Right atrium auricular region (tissue), 2 donors: ENCODE measurements at regions not wholly inside any gene's neighbourhood (a gene's known extent, or its start where the extent isn't known, plus 50 kb on each side); places are given as distances from the start of the nearest gene placed in this dataset.

Experiments
- DNase-seq: peaks from one replicate; pipeline ENCODE4 v3.0.0-alpha.2; 2019; ENCODE audit warnings: low spot score
- H3K27ac ChIP-seq, 2 donors: fragments of 200-600 bp; sonication (generic); 1 replicate in 1 of 2; 2 replicates in 1 of 2; pipeline ENCODE4 v1.5.1; 2016 to 2019
- H3K27me3 ChIP-seq, 2 donors: fragments of 200-600 bp; sonication (generic); one replicate each; pipeline versions ENCODE4 v1.5.1 to v1.6.0; 2017 to 2019
- H3K36me3 ChIP-seq: fragments of 200-600 bp; sonication (generic); one replicate; pipeline ENCODE4 v1.5.1; 2016
- H3K4me1 ChIP-seq, 2 donors: fragments of 200-600 bp; sonication (generic); one replicate each; pipeline versions ENCODE4 v1.5.1 to v1.6.0; 2017 to 2019
- H3K4me3 ChIP-seq, 2 donors: fragments of 200-600 bp; sonication (generic); 1 replicate in 1 of 2; 2 replicates in 1 of 2; pipeline ENCODE4 v1.5.1; 2017 to 2019; ENCODE audit warnings: mild to moderate bottlenecking in 1 of 2, moderate library complexity in 1 of 2
- H3K9me3 ChIP-seq, 2 donors: fragments of 200-600 bp; sonication (generic); one replicate each; pipeline ENCODE4 v1.5.1; 2019
- TF ChIP-seq, protein P1 (sequence below), 2 donors: fragments of 200-600 bp; sonication (generic); IDR thresholded peaks; one replicate each; pipeline ENCODE4 v1.5.1; 2019; ENCODE audit warnings: antibody characterized with exemption in 2 of 2

DNA sequence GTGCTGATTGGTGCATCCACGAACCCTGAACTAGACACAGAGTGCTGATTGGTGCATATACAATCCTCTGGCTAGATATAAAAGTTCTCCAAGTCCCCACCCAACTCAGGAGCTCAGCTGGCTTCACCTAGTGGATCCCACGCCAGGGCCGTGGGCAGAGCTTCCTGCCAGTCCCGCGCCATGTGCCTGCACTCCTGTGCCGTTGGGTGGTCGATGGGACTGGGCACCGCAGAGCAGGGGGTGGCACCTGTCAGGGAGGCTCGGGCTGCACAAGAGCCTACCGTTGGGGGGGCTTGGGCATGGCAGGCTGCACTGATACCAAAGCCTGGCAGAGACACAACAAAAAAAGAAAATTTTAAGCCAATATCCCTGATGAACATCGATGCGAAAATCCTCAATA lies 185.4 kb upstream of the ASCC3 start:
- TF ChIP-seq, protein P1, sequence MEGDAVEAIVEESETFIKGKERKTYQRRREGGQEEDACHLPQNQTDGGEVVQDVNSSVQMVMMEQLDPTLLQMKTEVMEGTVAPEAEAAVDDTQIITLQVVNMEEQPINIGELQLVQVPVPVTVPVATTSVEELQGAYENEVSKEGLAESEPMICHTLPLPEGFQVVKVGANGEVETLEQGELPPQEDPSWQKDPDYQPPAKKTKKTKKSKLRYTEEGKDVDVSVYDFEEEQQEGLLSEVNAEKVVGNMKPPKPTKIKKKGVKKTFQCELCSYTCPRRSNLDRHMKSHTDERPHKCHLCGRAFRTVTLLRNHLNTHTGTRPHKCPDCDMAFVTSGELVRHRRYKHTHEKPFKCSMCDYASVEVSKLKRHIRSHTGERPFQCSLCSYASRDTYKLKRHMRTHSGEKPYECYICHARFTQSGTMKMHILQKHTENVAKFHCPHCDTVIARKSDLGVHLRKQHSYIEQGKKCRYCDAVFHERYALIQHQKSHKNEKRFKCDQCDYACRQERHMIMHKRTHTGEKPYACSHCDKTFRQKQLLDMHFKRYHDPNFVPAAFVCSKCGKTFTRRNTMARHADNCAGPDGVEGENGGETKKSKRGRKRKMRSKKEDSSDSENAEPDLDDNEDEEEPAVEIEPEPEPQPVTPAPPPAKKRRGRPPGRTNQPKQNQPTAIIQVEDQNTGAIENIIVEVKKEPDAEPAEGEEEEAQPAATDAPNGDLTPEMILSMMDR (IDR thresholded peaks at IDR 0.05), result no peak
- H3K36me3 ChIP-seq, result no peaks in the 10 kb centered on the region
- no peaks in the 10 kb centered on the region for H3K4me1 ChIP-seq
- peaks cover 0 to 8% of the 10 kb centered on the region in 2 donors for H3K9me3 ChIP-seq
- no peak overlapping the region for H3K4me3 ChIP-seq
- H3K27ac ChIP-seq, result no peak overlapping the region
- no peak for DNase-seq
- no peaks in the 10 kb centered on the region for H3K27me3 ChIP-seq

DNA sequence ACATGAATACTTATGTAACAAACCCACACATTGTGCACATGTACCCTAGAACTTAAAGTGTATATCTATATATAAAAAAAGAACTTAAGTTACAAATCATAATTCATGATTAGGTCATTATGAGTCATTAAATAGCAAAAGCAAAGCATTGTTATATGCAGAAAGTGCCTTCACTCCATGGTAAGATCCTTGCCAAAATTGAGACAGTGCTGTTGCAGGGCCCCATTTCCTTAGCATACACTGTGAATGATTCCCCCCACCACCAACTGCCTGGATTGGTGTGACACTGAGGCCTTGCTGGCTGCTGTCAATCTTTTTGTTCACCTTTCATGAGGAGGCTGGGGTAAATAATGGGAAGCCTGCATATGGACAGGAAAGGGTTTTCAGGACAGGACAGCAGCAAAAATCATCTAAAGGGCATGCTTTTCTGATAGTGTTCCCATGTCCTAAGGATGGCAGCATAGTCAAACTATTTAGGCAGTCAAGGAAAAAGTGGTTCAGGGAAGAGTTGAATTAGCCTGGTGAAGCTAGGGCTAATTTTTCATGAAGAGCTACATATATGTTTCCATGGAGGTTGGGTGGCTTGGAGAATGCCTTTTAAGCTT lies 188.2 kb upstream of the ASCC3 start:
- H3K9me3 ChIP-seq, result peaks cover 0 to 8% of the 10 kb centered on the region in 2 donors

DNA sequence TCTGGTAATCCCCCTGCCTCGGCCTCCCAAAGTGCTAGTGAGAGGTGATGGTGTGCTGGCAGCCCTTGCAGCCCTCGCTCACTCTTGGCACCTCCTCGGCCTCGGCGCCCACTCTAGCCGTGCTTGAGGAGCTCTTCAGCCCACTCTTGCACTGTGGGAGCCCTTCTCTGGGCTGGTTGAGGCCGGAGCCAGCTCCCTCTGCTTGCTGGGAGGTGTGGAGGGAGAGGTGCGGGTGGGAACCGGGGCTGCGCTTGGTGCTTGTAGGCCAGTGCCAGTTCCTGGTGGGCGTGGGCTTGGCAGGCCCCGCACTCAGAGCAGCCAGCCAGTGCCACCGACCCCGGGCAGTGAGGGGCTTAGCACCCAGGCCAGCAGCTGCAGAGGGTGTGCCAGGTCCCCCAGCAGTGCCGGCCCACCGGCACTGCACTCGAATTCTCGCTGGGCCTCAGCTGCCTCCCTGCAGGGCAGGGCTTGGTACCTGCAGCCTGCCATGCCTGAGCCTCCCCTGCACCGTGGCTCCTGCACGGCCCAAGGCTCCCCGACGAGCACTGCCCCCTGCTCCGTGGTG lies 189.0 kb upstream of the ASCC3 start:
- Histone ChIP-seq H3K4me1 (no peaks in the 10 kb centered on the region), H3K4me3 (no peak overlapping the region), H3K27ac (no peak overlapping the region), H3K9me3 (peaks cover 0 to 8% of the 10 kb centered on the region in 2 donors), H3K36me3 (no peaks in the 10 kb centered on the region), H3K27me3 (no peaks in the 10 kb centered on the region)
- DNase-seq, result no peak
- TF ChIP-seq, protein P1 (IDR thresholded peaks at IDR 0.05), result no peak

More for the DNA sequence above, 188.2 kb upstream of the ASCC3 start:
- H3K4me3 ChIP-seq, result no peak overlapping the region
- TF ChIP-seq, protein P1 (IDR thresholded peaks at IDR 0.05), result no peak
- H3K27ac ChIP-seq, result no peak overlapping the region
- no peak for DNase-seq
- H3K4me1 ChIP-seq, result no peaks in the 10 kb centered on the region
- H3K36me3 ChIP-seq, result no peaks in the 10 kb centered on the region
- no peaks in the 10 kb centered on the region for H3K27me3 ChIP-seq

GRCh38 chr6:101077344-101077743 lies 196.2 kb upstream of the ASCC3 start:
- Histone ChIP-seq H3K4me3 (no peak overlapping the region), H3K9me3 (peaks cover 0 to 13% of the 10 kb centered on the region in 2 donors), H3K4me1 (no peaks in the 10 kb centered on the region), H3K27me3 (no peaks in the 10 kb centered on the region), H3K27ac (no peak overlapping the region), H3K36me3 (no peaks in the 10 kb centered on the region)
- TF ChIP-seq, protein P1 (IDR thresholded peaks at IDR 0.05), result no peak
- no peak for DNase-seq

GRCh38 chr6:101079696-101080270 lies 198.7 kb upstream of the ASCC3 start:
- H3K27ac ChIP-seq, result no peak overlapping the region
- H3K27me3 ChIP-seq, result no peaks in the 10 kb centered on the region
- no peak for DNase-seq
- no peaks in the 10 kb centered on the region for H3K4me1 ChIP-seq
- peaks cover 0 to 13% of the 10 kb centered on the region in 2 donors for H3K9me3 ChIP-seq
- H3K36me3 ChIP-seq, result no peaks in the 10 kb centered on the region
- TF ChIP-seq, protein P1 (IDR thresholded peaks at IDR 0.05), result no peak
- H3K4me3 ChIP-seq, result no peak overlapping the region
